ENCODE measurements at regions not wholly inside any gene's neighbourhood (a gene's known extent, or its start where the extent isn't known, plus 50 kb on each side); places are given as distances from the start of the nearest gene placed in this dataset.

GRCh38 chr12:58776144-58776543, 144.2 kb downstream of the LRIG3 start:
- TF ChIP-seq CTCF (IDR thresholded peaks at IDR 0.05; ENCODE audit: low read length) = no peak
- TF ChIP-seq EZH2 (IDR thresholded peaks at IDR 0.05; ENCODE audit: borderline replicate concordance, low read length) = no peak
